A673 (cell line): ENCODE measurements at regions not wholly inside any gene's neighbourhood (a gene's known extent, or its start where the extent isn't known, plus 50 kb on each side); places are given as distances from the start of the nearest gene placed in this dataset.

Source experiments
- CTCF ChIP-seq: fragments of 300-800, 200-600 bp; sonication (generic); conservative IDR thresholded peaks from 2 replicates; pipeline ENCODE4 v1.5.1; 2017; ENCODE audit warnings: low read depth, mild to moderate bottlenecking, antibody characterized with exemption, low read length, moderate library complexity, mixed read lengths
- EZH2 ChIP-seq: fragments of 200-600 bp; sonication (generic); IDR thresholded peaks from 2 replicates; pipeline ENCODE4 v1.6.1; 2017; ENCODE audit warnings: borderline replicate concordance, low read depth, mild to moderate bottlenecking, mixed read lengths, antibody characterized with exemption, low read length; ENCODE audit not compliant: poor library complexity, severe bottlenecking

DNA sequence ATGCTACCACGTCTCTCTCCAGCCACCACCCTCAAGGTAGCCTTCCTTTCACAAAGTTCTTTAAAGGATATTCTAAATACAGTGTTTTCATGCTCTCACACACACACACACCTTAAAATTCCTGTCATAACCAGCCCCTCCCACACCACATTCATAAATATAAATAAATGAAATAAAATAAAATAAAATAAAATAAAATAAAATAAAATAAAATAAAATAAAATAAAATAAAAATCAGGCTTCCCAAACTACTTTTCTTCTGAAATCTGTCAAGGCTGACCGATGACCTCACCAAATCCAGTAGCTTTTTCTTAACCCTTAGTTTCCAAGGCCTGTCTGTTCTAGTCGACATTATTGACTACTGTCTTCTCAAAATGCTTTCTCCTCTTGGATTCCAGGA lies 378.4 kb downstream of the SEC23A start:
- TF ChIP-seq CTCF: no peak
- no peak for TF ChIP-seq EZH2
